GM21529 (cell line): ENCODE measurements at regions not wholly inside any gene's neighbourhood (a gene's known extent, or its start where the extent isn't known, plus 50 kb on each side); places are given as distances from the start of the nearest gene placed in this dataset.
"Not testable (repeated sequence)": the region's sequence is repeated elsewhere in the genome, so short reads cannot be mapped to it uniquely, and the experiment has no call there.

Experiments
- ATAC-seq: cut with Tn5 transposase; IDR thresholded peaks from one replicate; pipeline ENCODE4 v1.9.1; 2021; ENCODE audit not compliant: unreplicated experiment

DNA sequence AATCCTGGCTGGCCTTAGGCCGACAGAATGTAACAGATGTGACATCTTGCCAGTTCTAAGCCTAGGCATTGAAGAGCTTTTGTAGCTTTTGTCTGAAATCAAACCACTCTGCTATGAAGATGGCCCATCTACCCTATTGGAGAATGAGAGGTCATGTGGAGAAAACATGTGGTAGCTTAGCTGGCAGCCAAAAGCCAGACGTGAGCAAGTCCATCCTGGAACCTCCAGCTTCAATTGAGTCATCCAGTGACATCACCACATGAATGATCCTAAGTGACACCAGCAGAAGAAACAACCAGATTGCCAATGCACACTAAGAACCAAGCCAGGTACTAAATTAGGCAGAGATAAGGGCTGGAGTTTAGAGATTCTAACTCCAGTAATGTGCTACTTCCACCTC lies 154.8 kb upstream of the ZFP42 start:
- no peak for ATAC-seq

- no peak for ATAC-seq
These were observed 145.9 kb upstream of the ZFP42 start for GRCh38 chr4:187849556-187850225.

DNA sequence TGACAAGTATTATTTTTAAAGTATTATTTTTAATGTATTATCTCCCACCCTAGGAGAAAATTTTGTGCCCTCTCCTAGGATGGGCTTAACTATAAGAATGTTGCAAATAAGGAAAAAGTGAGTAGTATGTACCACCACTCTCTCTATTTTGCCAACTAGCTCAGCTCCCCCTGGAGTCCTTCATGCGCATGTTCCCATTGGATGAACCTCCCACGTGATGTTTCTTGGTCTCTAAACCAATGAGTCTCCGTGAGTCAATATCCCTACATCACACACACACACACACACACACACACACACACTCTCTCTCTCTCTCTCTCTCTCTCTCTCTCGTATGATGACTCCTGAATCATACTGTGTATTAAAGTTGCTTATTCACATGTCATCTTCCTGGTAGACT lies 129.7 kb upstream of the ZFP42 start:
- ATAC-seq: no peak

DNA sequence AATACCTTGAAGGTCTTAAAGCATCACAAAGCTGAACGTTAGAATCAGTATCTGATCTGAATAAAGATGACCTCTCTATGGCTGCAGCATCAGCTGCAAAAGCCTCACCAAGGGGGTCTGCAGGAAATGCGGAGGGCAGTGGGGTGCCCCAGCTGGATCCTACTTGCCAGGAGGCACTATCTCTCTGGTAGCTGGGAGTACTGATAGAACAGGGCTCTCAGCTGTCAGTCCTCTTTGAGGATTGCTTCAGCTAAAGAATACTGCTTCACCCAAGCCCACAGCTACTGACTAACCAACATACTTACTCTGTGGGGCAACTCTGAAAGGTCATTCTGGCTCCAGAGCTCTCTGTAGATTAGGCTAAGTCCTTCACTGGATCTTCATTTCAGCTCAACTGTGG lies 112.5 kb upstream of the ZFP42 start:
- ATAC-seq: no peak

- no peak for ATAC-seq
These were observed 111.6 kb upstream of the ZFP42 start for GRCh38 chr4:187883836-187884475.

- ATAC-seq: no peak
These were observed 107.7 kb upstream of the ZFP42 start for GRCh38 chr4:187887906-187888305.

- no peak for ATAC-seq
These were observed 105.9 kb upstream of the ZFP42 start for GRCh38 chr4:187889651-187890050.

GRCh38 chr4:187893418-187893817 lies 102.2 kb upstream of the ZFP42 start:
- ATAC-seq: no peak

GRCh38 chr4:187903106-187903505 lies 92.5 kb upstream of the ZFP42 start:
- no peak for ATAC-seq

- ATAC-seq: no peak
These were observed 91.9 kb upstream of the ZFP42 start for GRCh38 chr4:187903700-187904099.

- ATAC-seq: no peak
These were observed 87.5 kb upstream of the ZFP42 start for GRCh38 chr4:187908079-187908561.

DNA sequence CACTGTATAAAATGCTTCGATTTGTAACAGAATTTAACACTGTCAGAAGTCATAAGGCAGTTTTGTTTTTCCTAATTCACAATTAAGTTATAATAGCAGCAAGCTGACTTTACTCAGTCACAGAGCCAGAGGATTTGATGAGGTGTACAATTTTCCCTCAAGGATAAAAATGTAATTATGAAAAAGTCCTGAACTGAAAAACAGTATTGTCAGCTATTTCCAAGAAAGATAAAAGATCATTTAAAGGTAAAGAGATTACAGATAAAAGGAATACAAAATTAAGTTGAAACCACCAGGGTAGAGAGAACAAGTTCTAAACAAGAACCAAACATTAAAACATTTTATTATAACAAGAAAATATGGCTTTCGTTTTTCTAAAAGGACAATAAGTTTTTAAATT lies 86.8 kb upstream of the ZFP42 start:
- no peak for ATAC-seq

DNA sequence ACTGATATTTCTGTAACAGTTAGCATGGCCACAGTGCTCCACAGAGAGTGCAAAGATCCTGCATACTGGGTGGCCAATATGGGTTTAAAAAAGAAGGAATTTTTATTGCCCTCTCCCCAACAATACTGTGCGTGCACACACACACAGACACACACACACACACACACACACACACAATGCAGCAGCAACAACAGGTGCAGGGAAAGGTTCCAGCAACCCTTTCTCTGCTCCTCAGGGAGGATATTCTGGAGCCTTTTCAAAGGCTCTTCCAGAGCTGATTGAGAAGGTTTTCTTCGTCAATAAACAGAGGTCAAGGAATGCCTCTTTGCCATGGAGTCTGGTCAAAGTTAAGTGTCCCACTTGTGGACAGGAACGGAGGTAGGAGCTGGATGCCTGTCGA lies 84.8 kb upstream of the ZFP42 start:
- no peak for ATAC-seq

DNA sequence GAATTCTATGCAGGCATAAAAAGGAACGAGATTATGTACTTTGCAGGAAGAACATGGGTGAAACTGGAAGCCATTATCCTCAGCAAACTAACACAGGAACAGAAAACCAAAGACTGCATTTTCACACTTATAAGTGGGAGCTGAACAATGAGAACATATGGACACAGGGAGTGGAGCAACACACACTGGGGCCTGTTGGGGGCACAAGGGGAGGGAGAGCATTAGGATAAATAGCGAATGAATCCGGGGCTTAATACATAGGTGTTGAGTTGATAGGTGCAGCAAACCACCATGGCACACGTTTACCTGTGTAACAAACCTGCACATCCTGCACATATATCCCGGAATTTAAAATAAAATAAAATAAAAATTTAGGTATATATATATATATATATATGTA lies 80.2 kb upstream of the ZFP42 start:
- ATAC-seq: not testable (repeated sequence)

GRCh38 chr4:187919966-187920365 lies 75.6 kb upstream of the ZFP42 start:
- ATAC-seq: no peak

DNA sequence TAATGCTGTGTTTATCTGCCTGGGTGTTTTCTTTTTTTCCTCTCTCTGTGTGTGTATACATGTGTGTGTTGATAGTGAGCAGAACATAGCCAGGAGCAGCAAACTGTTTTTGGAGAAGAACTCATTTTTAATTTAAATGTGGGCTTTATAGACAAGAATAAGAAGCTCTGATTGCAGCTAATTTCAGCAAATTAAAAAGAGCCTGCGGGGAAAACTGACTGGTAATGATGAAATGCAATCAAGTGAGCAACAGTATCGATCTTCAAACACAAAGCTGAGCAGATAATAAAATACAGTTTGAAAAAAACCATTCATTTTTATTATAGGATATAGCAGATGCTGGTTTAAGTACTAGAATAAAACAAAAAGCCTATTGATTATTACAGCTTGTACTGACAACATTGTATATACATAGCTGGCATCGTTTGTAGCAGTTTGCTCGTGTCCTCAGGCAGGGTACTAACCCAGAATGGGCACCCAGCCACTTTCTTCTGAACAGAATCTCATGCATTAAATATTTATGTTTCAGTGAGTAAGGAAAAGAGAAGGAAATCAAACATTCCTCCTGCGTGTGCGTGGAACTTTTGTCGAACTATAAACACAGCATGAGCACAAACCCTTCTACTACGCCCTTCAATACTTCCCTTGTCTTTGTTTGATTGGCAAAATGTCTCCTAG lies 73.5 kb upstream of the ZFP42 start:
- no peak for ATAC-seq

DNA sequence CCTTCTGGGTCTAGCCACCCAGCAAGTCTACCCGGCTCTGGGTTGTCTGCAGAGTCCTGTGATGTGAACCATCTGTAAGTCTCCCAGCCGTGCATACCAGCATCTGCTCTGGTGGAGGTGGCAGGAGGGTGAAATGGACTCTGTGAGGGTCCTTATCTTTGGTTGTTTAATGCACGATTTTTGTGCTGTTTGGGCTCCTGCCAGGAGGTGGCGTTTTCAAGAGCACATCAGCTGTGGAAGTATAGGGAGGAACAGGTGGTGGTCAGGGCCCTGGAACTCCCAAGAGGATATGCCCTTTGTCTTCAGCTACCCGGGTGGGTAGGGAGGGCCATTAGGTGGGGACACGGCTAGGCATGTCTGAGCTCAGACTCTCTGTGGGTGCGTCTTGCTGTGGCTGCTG lies 66.5 kb upstream of the ZFP42 start:
- no peak for ATAC-seq

GRCh38 chr4:187934766-187935165 lies 60.8 kb upstream of the ZFP42 start:
- ATAC-seq: no peak

- ATAC-seq: no peak
These were observed 58.0 kb upstream of the ZFP42 start for GRCh38 chr4:187937557-187937956.

DNA sequence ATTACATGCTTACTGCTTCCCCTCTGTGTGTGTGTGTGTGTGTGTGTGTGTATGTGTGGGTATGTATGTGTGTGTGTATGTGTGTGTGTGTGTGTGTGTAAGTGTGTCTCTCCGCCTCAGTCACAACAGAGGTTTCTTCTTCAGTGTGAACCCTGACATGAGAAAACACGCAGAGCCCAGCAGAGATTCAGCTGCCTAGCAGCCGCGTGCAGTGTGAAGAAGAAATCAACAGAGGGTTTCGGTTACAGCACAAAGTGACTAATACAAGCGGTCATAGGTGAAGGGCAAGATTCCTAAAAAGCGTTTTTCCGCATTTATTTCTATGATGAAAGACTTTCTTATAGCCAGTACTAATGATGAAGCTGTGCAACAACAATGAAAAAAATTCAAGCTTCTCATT lies 55.3 kb upstream of the ZFP42 start:
- ATAC-seq: no peak

GRCh38 chr4:187942968-187943367 lies 52.6 kb upstream of the ZFP42 start:
- ATAC-seq: no peak

DNA sequence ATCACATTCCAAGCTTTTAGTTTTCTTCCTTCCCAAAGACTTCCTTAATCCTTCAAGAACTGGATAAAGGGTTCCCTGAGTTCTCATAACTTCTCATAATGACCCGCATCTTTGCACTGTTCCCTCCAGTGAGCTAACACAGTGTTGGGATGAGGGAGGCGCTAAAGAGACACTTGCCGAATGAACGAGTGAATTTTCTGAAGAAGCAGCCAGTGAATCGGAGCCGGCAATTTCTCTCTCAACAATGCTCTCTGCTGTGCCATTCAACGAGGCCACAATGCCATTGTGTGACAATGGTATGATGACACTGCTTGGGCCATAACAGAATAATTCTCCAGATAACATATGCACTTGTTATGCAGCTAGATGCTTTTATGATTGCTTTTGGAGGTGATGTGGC lies 51.4 kb upstream of the ZFP42 start:
- no peak for ATAC-seq
